ENCODE measurements at regions not wholly inside any gene's neighbourhood (a gene's known extent, or its start where the extent isn't known, plus 50 kb on each side); places are given as distances from the start of the nearest gene placed in this dataset.

GRCh38 chr16:79358188-79358587, 242.3 kb downstream of the MAF start:
- 92% methylated on average over 9 of the region's 9 CpGs for WGBS
- H3K4me1 ChIP-seq, result peaks cover 10% of the 10 kb centered on the region
- no peak overlapping the region for H3K27ac ChIP-seq
- H3K4me3 ChIP-seq, result no peak overlapping the region
- H3K9me3 ChIP-seq, result no peaks in the 10 kb centered on the region
- H3K36me3 ChIP-seq, result no peaks in the 10 kb centered on the region
- DNase-seq (ENCODE audit: low spot score in 2 of 2), result no peak
- H3K27me3 ChIP-seq, result no peaks in the 10 kb centered on the region
- no peak for TF ChIP-seq POLR2AphosphoS5 (IDR thresholded peaks at IDR 0.05)
- TF ChIP-seq POLR2A (IDR thresholded peaks at IDR 0.05), result no peak
- TF ChIP-seq EP300 (IDR thresholded peaks at IDR 0.05), result no peak
- TF ChIP-seq CTCF (IDR thresholded peaks at IDR 0.05), result no peak

- whole genome bisulfite sequencing, result 85% methylated on average over 15 of the region's 15 CpGs
- no peak for DNase-seq (ENCODE audit: low spot score in 2 of 2)
- H3K4me1 ChIP-seq, result peaks cover 12% of the 10 kb centered on the region
Observed at GRCh38 chr16:79355600-79356358, 244.8 kb downstream of the MAF start.

GRCh38 chr16:79351927-79352326, 248.6 kb downstream of the MAF start:
- Histone ChIP-seq H3K9me3 (no peaks in the 10 kb centered on the region), H3K4me3 (no peak overlapping the region), H3K36me3 (no peaks in the 10 kb centered on the region), H3K27me3 (no peaks in the 10 kb centered on the region), H3K27ac (no peak overlapping the region), H3K4me1 (peaks cover 7% of the 10 kb centered on the region)
- DNase-seq (ENCODE audit: low spot score in 2 of 2), result no peak
- TF ChIP-seq EP300 (IDR thresholded peaks at IDR 0.05), result no peak
- TF ChIP-seq CTCF (IDR thresholded peaks at IDR 0.05), result no peak
- TF ChIP-seq POLR2AphosphoS5 (IDR thresholded peaks at IDR 0.05), result no peak
- no peak for TF ChIP-seq POLR2A (IDR thresholded peaks at IDR 0.05)
- 62% methylated on average over 7 of the region's 7 CpGs for WGBS

More at GRCh38 chr16:79355600-79356358, 244.8 kb downstream of the MAF start:
- no peak overlapping the region for H3K4me3 ChIP-seq
- H3K36me3 ChIP-seq, result no peaks in the 10 kb centered on the region
- no peaks in the 10 kb centered on the region for H3K27me3 ChIP-seq
- no peak overlapping the region for H3K27ac ChIP-seq
- no peaks in the 10 kb centered on the region for H3K9me3 ChIP-seq
- no peak for TF ChIP-seq POLR2A (IDR thresholded peaks at IDR 0.05)
- no peak for TF ChIP-seq CTCF (IDR thresholded peaks at IDR 0.05)
- TF ChIP-seq EP300 (IDR thresholded peaks at IDR 0.05), result no peak
- TF ChIP-seq POLR2AphosphoS5 (IDR thresholded peaks at IDR 0.05), result no peak

GRCh38 chr16:79349803-79350202, 250.7 kb downstream of the MAF start:
- Histone ChIP-seq H3K9me3 (no peaks in the 10 kb centered on the region), H3K27me3 (no peaks in the 10 kb centered on the region), H3K27ac (no peak overlapping the region), H3K36me3 (no peaks in the 10 kb centered on the region), H3K4me1 (peaks cover 7% of the 10 kb centered on the region), H3K4me3 (no peak overlapping the region)
- WGBS, result 94% methylated on average over 3 of the region's 3 CpGs
- TF ChIP-seq POLR2A (IDR thresholded peaks at IDR 0.05), result no peak
- DNase-seq (ENCODE audit: low spot score in 2 of 2), result no peak

GRCh38 chr16:79348521-79349306, 251.8 kb downstream of the MAF start:
- no peaks in the 10 kb centered on the region for H3K27me3 ChIP-seq
- H3K9me3 ChIP-seq, result no peaks in the 10 kb centered on the region
- no peak for DNase-seq (ENCODE audit: low spot score in 2 of 2)
- no peaks in the 10 kb centered on the region for H3K36me3 ChIP-seq
- H3K4me1 ChIP-seq, result peaks cover 4% of the 10 kb centered on the region
- TF ChIP-seq POLR2AphosphoS5 (IDR thresholded peaks at IDR 0.05), result no peak
- no peak for TF ChIP-seq CTCF (IDR thresholded peaks at IDR 0.05)
- no peak for TF ChIP-seq EP300 (IDR thresholded peaks at IDR 0.05)
- no peak for TF ChIP-seq POLR2A (IDR thresholded peaks at IDR 0.05)
- H3K27ac ChIP-seq, result no peak overlapping the region
- H3K4me3 ChIP-seq, result no peak overlapping the region
- WGBS, result 89% methylated on average over 11 of the region's 11 CpGs
